COR-L47 (cell line): ENCODE measurements at regions not wholly inside any gene's neighbourhood (a gene's known extent, or its start where the extent isn't known, plus 50 kb on each side); places are given as distances from the start of the nearest gene placed in this dataset.
A peak's percentile ranks its signal among the peaks of the same experiment; 100 is the strongest.
"Not testable (repeated sequence)": the region's sequence is repeated elsewhere in the genome, so short reads cannot be mapped to it uniquely, and the experiment has no call there.

ENCODE experiments used
- DNase-seq: peaks from one replicate; lab custom pipeline; 2025; lab: John Stamatoyannopoulos, UW

GRCh38 chr1:181948372-181948771 lies 113.1 kb downstream of the ZNF648 start:
- no peak for DNase-seq

GRCh38 chr1:181947441-181947840 lies 114.1 kb downstream of the ZNF648 start:
- DNase-seq, result no peak

DNA sequence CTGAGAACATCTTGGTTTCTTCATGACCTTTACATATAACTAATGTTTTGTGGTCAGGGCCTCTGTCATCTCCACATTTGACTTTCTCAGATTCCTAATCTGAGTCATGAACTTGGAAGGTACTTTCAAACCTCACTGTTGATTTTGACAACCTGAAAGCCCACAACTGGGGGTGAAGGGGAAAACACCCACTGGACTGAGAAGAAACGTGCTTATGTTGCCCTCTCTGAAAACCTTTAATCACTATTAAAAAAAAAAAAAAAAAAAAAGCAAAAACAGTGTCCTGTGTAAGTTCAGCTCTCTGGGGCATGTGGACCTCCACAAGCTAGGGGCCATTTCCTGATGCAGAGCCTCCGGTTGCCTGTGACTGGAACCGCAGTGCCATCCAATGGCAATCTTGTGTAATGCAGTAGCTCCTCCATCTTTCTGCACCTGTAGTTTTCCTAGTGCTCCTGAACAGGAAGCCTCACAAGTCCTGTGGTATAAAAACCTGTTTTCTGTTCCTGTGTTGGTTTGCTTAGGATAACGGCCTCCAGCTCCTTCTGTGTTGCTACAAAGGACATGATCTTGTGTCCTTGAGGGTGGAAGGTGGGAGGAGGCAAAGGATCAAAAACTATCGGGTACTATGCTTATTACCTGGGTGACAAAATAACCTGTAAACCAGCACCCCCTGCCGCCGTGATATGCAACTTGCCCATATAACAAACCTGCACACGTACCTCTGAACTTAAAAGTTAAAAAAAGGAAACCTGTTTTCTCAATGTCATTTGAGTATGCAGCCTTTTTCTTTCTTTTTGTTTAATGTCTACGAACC lies 124.5 kb downstream of the ZNF648 start:
- peak; percentile 73 for DNase-seq

DNA sequence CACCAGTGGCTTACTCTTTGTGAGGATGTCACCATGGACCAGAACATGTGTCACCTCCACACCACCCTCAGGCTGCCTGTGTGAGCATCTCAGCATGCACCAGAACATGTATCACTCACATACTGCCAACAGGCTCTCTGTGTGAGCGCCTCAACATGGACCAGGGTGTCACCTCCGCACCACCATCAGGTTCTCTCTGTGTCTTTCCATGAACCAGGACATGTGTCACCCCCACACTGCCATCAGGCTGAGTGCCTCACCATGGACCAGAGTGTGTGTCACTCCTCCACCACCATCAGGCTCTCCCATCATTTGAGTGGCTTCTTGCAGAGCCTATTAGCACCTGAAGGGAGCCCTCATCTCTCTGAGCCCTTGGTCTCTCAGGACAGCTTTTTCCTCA lies 125.2 kb downstream of the ZNF648 start:
- DNase-seq, result no peak

DNA sequence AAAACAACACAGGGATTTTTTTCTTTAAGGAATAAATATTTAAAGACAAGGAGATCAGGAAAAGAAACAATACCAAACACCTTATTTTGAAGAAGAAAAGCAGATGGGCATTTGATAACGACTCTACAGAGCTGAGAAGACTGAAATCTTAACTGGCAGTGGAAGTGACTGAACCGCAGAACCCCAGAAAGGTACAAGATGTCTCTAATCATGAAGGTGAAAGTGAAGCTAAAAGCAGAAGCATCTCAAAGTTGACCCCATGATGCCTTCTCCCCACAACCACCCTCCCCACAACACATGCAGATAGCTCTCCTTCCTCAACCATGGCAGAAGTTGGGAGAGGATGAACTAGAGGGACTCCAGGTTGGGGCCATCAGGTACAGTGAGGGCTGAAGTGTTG lies 129.6 kb downstream of the ZNF648 start:
- DNase-seq, result no peak

DNA sequence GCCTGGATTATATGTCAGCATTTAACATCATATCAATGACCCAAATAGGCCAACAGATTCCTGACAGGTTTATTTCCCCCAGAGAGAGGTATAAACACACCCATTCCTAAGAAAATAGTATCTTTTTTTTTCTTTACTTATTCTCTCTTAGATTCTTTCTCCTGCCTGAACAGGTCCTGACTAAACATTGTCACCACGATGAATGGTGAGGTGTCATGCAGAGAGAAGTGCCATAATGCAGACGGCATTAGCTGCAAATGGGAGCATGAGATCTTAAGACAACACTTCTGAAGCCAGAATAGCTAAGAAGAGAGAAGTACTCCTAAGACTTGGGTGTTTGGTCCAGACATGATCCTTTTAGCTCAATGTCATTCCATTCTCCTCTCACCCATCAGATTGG lies 131.3 kb downstream of the ZNF648 start:
- DNase-seq, result no peak

DNA sequence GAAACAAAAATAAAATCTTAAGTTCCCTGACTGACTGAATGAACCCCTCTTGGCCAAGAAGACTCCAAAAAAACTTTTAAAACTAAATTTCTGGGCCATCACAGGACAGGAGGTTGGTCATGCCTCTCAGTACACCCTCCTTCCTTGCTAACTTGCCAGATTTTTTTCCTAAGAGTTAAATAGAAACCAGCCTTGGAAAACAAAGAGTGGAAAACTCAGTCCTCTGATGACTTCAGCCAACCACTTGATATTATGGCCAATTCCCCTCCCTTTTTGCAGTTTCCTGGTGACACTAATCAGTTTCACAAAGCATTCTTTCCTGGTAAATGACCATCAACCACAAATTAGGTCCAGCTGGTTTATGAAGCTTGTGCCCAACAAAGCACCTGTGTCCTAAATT lies 134.8 kb downstream of the ZNF648 start:
- DNase-seq, result no peak

DNA sequence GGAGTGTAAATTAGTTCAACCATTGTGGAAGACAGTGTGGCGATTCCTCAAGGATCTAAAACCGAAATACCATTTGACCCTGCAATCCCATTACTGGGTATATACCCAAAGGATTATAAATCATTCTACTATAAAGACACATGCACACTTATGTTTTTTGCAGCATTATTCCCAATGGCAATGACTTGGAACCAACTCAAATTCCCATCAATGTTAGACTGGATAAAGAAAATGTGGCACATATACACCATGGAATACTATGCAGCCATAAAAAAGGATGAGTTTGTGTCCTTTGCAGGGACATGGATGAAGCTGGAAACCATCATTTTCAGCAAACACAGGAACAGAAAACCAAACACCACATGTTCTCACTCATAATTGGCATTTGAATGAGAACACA lies 137.5 kb downstream of the ZNF648 start:
- not testable (repeated sequence) for DNase-seq

DNA sequence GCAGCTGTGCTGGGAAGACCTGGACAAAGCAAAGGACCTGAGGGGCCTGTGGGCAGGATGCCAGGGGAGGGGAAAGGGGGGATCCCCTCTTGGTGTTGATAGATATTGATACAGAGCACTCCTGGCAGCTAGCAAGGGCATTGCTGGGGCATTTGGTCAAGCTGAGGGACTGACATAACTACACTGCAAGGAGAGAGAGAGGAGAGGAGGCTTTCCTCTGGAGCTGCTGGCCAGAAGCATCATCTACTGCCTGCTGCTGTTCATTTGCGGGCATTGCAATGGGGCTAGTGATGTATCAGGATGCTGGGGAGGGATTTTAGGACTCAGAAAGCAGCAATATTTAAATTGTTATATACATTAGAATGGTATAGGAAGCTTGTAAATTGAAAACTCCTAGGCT lies 142.0 kb downstream of the ZNF648 start:
- DNase-seq, result no peak

DNA sequence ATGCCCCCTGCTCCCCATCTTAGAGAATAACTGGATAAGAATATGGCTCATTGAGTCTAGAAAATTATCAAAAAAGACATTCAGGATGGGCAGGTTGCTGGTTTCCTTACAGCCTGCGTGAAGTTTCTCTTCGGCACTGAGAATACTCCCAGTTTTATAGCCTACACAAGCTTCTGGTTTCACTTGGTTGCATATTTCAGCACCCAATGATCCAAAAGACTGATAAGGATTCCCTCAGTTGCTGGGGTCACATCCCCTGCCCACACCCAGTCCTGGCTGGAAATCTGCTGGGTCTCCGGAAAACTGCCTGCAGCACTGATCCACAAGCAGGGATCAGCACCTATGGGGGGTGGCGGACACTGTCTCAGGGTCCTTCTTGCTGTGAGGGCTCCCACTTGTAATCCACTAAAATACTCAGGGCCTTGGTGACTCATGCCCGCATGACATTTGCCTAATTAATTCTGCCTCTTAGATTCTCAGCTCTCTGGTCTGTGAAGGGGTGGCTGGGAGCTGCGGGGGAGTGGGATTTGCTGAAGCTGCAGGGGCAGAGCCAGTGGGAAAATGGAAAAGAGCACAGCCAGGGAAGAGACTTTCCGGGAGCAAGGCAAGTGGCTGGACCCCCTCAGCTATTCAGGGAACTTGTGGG lies 142.5 kb downstream of the ZNF648 start:
- DNase-seq, result no peak

DNA sequence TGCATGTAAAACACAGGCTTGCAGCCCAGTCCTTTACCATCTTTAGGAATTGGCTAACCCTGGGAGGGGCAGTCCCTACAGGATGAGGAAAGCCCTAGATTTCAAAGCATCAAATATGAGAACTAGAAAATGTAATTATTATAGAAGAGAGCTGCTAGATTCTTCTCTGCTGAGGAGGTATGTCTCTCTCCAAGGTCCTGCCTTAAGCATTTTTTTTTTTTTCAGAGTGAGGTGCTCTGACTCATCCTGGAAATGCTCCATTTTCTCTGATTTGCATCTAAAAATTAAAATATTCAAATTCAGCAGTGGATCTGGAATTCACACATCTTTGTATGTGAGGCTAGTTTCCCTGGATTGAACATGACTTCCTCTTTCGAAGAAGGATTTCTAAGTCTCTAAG lies 149.8 kb downstream of the ZNF648 start:
- no peak for DNase-seq

DNA sequence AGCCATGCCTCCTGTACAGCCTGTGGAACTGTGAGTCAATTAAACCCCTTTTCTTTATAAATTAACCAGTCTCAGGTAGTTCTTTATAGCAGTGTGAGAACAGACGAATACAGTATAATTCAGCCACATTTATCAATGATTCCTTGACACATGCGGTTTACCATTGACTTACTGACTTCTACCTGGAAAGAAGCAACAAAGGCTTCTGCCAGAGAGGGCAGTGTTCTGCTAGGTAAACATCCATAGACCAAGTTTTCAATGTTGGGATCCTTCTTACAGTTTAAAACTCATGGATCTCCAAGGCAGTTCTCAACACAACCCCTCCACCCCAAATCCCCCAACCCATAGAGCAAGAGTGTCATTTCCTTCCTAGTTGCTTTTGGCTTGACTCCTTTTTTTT lies 150.6 kb downstream of the ZNF648 start:
- no peak for DNase-seq

- no peak for DNase-seq
Observed at GRCh38 chr1:181909010-181909409, 152.5 kb downstream of the ZNF648 start.

DNA sequence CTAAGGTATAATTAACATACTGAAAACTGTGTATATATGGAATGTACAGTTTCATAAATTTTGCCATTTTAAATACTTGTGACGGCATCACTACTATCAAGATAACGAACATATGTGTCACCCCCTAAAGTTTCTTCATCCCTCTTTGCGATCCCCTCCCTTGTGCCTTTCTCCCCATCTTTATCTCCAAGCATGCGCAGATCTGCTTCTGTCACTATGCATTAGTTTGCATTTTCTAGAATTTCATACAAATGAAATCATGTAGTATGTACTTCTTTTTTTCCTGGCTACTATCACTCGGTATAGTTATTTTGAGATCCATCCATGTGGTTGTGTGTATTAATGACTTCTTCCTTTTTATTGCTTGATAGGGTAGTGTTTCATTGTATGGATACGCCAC lies 154.9 kb downstream of the ZNF648 start:
- DNase-seq, result no peak

- DNase-seq, result no peak
Observed at GRCh38 chr1:181905944-181906597, 155.4 kb downstream of the ZNF648 start.

DNA sequence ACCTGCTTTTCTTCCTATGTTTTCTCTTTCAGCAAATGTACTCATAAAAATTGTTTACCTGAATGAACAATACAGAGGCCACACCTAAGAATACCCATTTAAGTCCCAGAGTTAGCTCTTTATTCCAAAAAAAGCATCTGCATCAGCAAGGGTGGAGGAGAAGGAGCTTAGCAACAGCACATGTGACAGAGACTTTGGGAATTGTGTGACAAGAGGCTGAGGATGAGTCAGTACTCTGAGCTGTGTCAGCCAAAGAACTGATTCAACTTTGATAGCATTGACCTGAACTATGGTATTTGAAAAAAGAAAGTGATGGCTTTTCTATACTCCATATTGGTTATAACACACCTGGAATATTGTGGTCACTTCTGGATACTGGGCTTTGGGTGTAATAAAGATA lies 162.7 kb downstream of the ZNF648 start:
- no peak for DNase-seq

- no peak for DNase-seq
Observed at GRCh38 chr1:181896824-181897223, 164.7 kb downstream of the ZNF648 start.

DNA sequence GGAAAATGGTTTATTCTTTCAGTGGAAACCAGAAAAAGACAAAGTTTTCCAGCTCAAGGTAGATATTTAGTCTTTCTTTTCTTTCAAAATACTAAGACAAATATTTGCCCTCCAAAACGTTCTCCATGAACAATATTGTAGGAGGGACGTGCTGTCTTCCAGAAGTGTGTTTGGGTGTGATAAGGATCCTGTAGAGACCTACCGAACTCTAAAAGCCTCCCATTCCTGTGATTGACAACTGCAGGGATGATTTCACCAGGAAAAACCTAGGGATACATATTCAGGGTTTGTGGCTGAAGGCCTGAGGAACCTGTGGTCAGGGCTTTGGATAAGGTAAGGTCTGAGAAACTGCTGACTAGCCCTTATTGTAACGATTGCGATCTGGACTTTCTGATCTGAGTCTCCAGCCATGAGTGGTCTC lies 167.1 kb downstream of the ZNF648 start:
- no peak for DNase-seq

- no peak for DNase-seq
Observed at GRCh38 chr1:181893937-181894336, 167.6 kb downstream of the ZNF648 start.

DNA sequence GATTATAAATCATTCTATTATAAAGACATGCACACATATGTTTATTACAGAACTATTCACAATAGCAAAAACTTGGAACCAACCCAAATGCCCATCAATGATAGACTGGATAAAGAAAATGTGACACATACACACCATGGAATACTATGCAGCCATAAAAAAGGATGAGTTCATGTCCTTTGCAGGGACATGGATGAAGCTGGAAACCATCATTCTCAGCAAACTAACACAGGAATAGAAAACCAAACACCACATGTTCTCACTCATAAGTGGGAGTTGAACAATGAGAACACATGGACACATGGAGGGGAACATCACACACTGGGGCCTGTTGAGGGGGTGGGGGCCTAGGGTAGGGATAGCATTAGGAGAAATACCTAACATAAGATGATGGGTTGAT lies 168.4 kb downstream of the ZNF648 start:
- not testable (repeated sequence) for DNase-seq

GRCh38 chr1:181872562-181872961 lies 188.9 kb downstream of the ZNF648 start:
- DNase-seq, result no peak

GRCh38 chr1:181863736-181864135 lies 197.8 kb downstream of the ZNF648 start:
- no peak for DNase-seq

- no peak for DNase-seq
Observed at GRCh38 chr1:181863006-181863405, 198.5 kb downstream of the ZNF648 start.
